NAMALWA (cell line): ENCODE measurements at regions not wholly inside any gene's neighbourhood (a gene's known extent, or its start where the extent isn't known, plus 50 kb on each side); places are given as distances from the start of the nearest gene placed in this dataset.

Source experiments
- DNase-seq: peaks from one replicate; pipeline ENCODE4 v3.0.0-alpha.2; 2015; ENCODE audit warnings: low spot score

GRCh38 chr3:105013657-105014056 is 353.1 kb upstream of the ALCAM start:
- DNase-seq = no peak

GRCh38 chr3:105014631-105015030 is 352.1 kb upstream of the ALCAM start:
- DNase-seq = no peak

- no peak for DNase-seq
These were observed 343.9 kb upstream of the ALCAM start for GRCh38 chr3:105022813-105023212.

GRCh38 chr3:105030211-105030610 is 336.5 kb upstream of the ALCAM start:
- peak; percentile 10 for DNase-seq

- DNase-seq = no peak
These were observed 334.2 kb upstream of the ALCAM start for GRCh38 chr3:105032541-105032940.

- no peak for DNase-seq
These were observed 333.6 kb upstream of the ALCAM start for GRCh38 chr3:105033081-105033480.

- no peak for DNase-seq
These were observed 327.7 kb upstream of the ALCAM start for GRCh38 chr3:105039004-105039403.

- DNase-seq = no peak
These were observed 326.6 kb upstream of the ALCAM start for GRCh38 chr3:105040026-105040622.

- DNase-seq = no peak
These were observed 324.1 kb upstream of the ALCAM start for GRCh38 chr3:105042586-105042985.

GRCh38 chr3:105051111-105051510 is 315.6 kb upstream of the ALCAM start:
- no peak for DNase-seq

GRCh38 chr3:105051972-105052371 is 314.7 kb upstream of the ALCAM start:
- no peak for DNase-seq

GRCh38 chr3:105062853-105063252 is 303.9 kb upstream of the ALCAM start:
- DNase-seq = no peak

GRCh38 chr3:105065895-105066839 is 300.5 kb upstream of the ALCAM start:
- DNase-seq = no peak

GRCh38 chr3:105067361-105067760 is 299.3 kb upstream of the ALCAM start:
- no peak for DNase-seq

- DNase-seq = no peak
These were observed 289.5 kb upstream of the ALCAM start for GRCh38 chr3:105077060-105077822.

GRCh38 chr3:105083945-105084344 is 282.8 kb upstream of the ALCAM start:
- no peak for DNase-seq

- no peak for DNase-seq
These were observed 281.2 kb upstream of the ALCAM start for GRCh38 chr3:105085506-105085905.

- DNase-seq = no peak
These were observed 273.1 kb upstream of the ALCAM start for GRCh38 chr3:105093371-105094252.

GRCh38 chr3:105094588-105094987 is 272.1 kb upstream of the ALCAM start:
- DNase-seq = no peak

- no peak for DNase-seq
These were observed 270.6 kb upstream of the ALCAM start for GRCh38 chr3:105096071-105096470.

- DNase-seq = no peak
These were observed 265.1 kb upstream of the ALCAM start for GRCh38 chr3:105101603-105102002.

- DNase-seq = no peak
These were observed 263.6 kb upstream of the ALCAM start for GRCh38 chr3:105103139-105103538.
